Hepatocyte (in vitro differentiated cells): ENCODE measurements at regions not wholly inside any gene's neighbourhood (a gene's known extent, or its start where the extent isn't known, plus 50 kb on each side); places are given as distances from the start of the nearest gene placed in this dataset.

Experiments used
- DNase-seq: peaks from one replicate; pipeline ENCODE4 v3.0.0-alpha.2; 2016; ENCODE audit warnings: low spot score
- H2AFZ ChIP-seq: fragments of 200-600 bp; sonication (generic); 2 replicates; pipeline ENCODE4 v1.6.0; 2016; ENCODE audit warnings: antibody characterized with exemption, mild to moderate bottlenecking
- H3K27ac ChIP-seq: fragments of 200-600 bp; sonication (generic); 2 replicates; pipeline ENCODE4 v1.5.1; 2016; ENCODE audit warnings: mild to moderate bottlenecking
- H3K27me3 ChIP-seq: fragments of 200-600 bp; sonication (generic); 2 replicates; pipeline ENCODE4 v1.6.1; 2016
- H3K36me3 ChIP-seq: fragments of 200-600 bp; sonication (generic); replicated peaks from 2 replicates; pipeline ENCODE4 v1.5.1; 2016; ENCODE audit warnings: low read depth; ENCODE audit not compliant: insufficient read depth
- H3K4me1 ChIP-seq: fragments of 200-600 bp; sonication (generic); 2 replicates; pipeline ENCODE4 v1.5.1; 2016; ENCODE audit warnings: mild to moderate bottlenecking, moderate library complexity; ENCODE audit not compliant: insufficient read depth
- H3K4me2 ChIP-seq: fragments of 200-600 bp; sonication (generic); 2 replicates; pipeline ENCODE4 v1.6.0; 2016
- H3K4me3 ChIP-seq: fragments of 200-600 bp; sonication (generic); 2 replicates; pipeline ENCODE4 v1.5.1; 2016; ENCODE audit warnings: mild to moderate bottlenecking
- H3K79me2 ChIP-seq: fragments of 200-600 bp; sonication (generic); 2 replicates; pipeline ENCODE4 v1.6.0; 2017; ENCODE audit warnings: mild to moderate bottlenecking
- H3K9me2 ChIP-seq: fragments of 200-600 bp; sonication (generic); replicated peaks from 2 replicates; pipeline ENCODE4 v1.6.0; 2017; ENCODE audit warnings: mild to moderate bottlenecking; ENCODE audit not compliant: insufficient read depth
- H3K9me3 ChIP-seq: fragments of 200-600 bp; sonication (generic); 2 replicates; pipeline ENCODE4 v1.5.1; 2016; ENCODE audit warnings: low read depth, mild to moderate bottlenecking
- H4K20me1 ChIP-seq: fragments of 200-600 bp; sonication (generic); 2 replicates; pipeline ENCODE4 v1.6.0; 2016; ENCODE audit warnings: mild to moderate bottlenecking; ENCODE audit not compliant: insufficient read depth, poor library complexity, severe bottlenecking
- EZH2 ChIP-seq: fragments of 200-600 bp; sonication (generic); IDR thresholded peaks from 2 replicates; pipeline ENCODE4 v1.6.1; 2016; ENCODE audit warnings: antibody characterized with exemption, mild to moderate bottlenecking, borderline replicate concordance
- EZH2phosphoT487 ChIP-seq: fragments of 200-600 bp; sonication (generic); IDR thresholded peaks from one replicate; pipeline ENCODE4 v1.6.1; 2018; ENCODE audit warnings: antibody characterized with exemption, mild to moderate bottlenecking, low read depth, moderate library complexity; ENCODE audit not compliant: unreplicated experiment, severe bottlenecking
- WGBS: methylation state at CpG from one replicate; pipeline ENCODE4 v1.1.6; 2016; ENCODE audit warnings: low lambda C conversion rate; ENCODE audit errors: missing lambda C conversion rate; 5-methylcytosine and 5-hydroxymethylcytosine counted together
- TF ChIP-seq, protein P1 (sequence below): fragments of 200-600 bp; sonication (generic); IDR thresholded peaks from 2 replicates; pipeline ENCODE4 v1.5.1; 2016; ENCODE audit warnings: antibody characterized with exemption, mild to moderate bottlenecking; ENCODE audit not compliant: poor library complexity

DNA sequence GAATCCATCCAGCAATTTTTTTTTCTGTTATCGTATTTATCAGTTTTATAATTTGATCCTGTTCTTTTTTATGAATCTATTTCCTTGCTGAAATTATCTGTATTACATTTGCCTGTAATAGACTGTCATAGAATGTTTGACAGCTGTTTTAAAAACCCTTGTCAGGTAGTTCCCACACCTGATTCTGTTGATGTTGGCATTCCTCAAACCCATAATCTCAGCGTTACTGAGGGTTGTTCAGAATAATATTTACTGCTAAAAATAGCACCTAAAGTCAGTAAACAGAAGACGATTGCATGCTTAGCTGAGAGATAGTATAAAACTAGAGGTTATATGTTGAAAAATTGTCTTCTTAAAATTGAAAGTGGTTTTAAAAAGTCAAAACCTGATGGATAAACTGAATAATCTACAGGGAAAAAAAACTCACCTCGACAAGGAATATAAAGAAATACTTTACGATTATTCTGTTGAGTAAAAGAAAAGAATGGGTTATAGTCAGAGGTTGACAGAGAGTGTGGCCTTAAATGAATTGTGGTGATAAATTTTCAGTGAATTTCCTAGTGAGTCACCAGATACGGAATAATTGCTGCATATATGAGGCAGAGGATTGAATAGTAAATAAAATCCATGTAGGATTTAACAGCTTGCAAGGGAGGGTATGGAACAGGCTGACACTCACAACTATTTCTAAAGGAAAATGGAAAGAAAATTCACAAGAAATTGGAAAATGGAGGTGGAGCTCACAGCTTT lies 824.1 kb upstream of the IGFBP3 start:
- no peaks in the 10 kb centered on the region for H3K79me2 ChIP-seq
- DNase-seq = no peak
- H3K36me3 ChIP-seq = no peaks in the 10 kb centered on the region
- 69% methylated on average over 6 of the region's 6 CpGs for WGBS
- no peak overlapping the region for H3K4me3 ChIP-seq
- H3K4me1 ChIP-seq = no peaks in the 10 kb centered on the region
- H3K9me3 ChIP-seq = no peaks in the 10 kb centered on the region
- H2AFZ ChIP-seq = peak overlapping the region; percentile 12
- no peak overlapping the region for H3K27ac ChIP-seq
- no peaks in the 10 kb centered on the region for H4K20me1 ChIP-seq
- no peaks in the 10 kb centered on the region for H3K27me3 ChIP-seq
- TF ChIP-seq EZH2 = no peak
- TF ChIP-seq EZH2phosphoT487 = no peak
- TF ChIP-seq, protein P1, sequence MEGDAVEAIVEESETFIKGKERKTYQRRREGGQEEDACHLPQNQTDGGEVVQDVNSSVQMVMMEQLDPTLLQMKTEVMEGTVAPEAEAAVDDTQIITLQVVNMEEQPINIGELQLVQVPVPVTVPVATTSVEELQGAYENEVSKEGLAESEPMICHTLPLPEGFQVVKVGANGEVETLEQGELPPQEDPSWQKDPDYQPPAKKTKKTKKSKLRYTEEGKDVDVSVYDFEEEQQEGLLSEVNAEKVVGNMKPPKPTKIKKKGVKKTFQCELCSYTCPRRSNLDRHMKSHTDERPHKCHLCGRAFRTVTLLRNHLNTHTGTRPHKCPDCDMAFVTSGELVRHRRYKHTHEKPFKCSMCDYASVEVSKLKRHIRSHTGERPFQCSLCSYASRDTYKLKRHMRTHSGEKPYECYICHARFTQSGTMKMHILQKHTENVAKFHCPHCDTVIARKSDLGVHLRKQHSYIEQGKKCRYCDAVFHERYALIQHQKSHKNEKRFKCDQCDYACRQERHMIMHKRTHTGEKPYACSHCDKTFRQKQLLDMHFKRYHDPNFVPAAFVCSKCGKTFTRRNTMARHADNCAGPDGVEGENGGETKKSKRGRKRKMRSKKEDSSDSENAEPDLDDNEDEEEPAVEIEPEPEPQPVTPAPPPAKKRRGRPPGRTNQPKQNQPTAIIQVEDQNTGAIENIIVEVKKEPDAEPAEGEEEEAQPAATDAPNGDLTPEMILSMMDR = no peak
- no peak overlapping the region for H3K4me2 ChIP-seq
- H3K9me2 ChIP-seq = no peaks in the 10 kb centered on the region

DNA sequence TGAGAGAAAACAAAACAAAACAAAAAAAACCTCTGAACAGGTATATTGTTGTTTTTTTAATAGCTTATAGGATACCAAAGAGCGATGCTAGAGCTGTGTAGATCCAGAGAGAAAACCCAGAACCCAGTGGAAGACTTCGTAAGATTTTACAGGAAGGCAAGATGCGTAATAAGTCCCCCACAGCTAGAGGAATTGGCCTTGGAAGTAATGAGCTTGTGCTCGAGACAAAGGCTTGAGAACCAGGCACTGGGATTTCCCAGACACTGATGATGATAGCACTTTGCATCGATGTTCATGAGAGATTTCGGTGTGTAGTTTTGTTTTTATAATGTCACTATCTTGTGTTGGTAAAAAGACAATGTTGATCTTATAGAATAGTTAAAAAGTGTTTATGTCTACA lies 821.5 kb upstream of the IGFBP3 start:
- no peak overlapping the region for H3K4me2 ChIP-seq
- WGBS = 81% methylated on average over 6 of the region's 6 CpGs
- H4K20me1 ChIP-seq = no peaks in the 10 kb centered on the region
- no peaks in the 10 kb centered on the region for H3K9me2 ChIP-seq
- H3K9me3 ChIP-seq = no peaks in the 10 kb centered on the region
- no peaks in the 10 kb centered on the region for H3K27me3 ChIP-seq
- TF ChIP-seq EZH2 (no peak), EZH2phosphoT487 (no peak)
- TF ChIP-seq, protein P1 = no peak
- no peak overlapping the region for H2AFZ ChIP-seq
- H3K4me1 ChIP-seq = no peaks in the 10 kb centered on the region
- DNase-seq = no peak
- no peaks in the 10 kb centered on the region for H3K79me2 ChIP-seq
- H3K27ac ChIP-seq = no peak overlapping the region
- H3K36me3 ChIP-seq = no peaks in the 10 kb centered on the region
- H3K4me3 ChIP-seq = no peak overlapping the region

DNA sequence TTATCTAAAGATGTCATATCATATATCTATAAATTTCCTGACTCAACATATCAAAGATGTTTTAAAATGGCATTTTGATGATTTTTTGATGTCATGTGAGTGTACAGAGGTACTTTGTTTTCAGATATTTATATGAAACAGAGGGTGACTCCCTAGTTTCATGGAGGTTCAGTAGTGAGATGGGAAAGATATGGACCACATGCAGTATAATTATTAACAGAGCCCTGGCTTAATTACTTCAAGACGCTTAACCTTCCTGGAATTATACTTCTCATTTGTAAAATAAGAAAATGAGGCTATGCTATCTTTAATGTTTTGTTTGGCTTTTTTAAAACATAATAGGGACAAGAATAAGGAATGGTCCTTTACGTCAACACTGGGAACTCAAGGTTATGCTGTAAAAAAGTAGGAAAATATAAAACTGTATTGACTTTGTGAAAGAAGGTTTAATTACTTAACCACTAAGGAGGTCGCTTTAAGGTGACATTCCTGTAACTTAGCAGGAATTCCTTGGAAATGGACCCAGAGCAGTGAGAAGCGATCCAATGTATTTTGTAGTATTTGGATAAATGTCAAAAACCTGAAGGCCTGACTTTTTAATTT lies 821.0 kb upstream of the IGFBP3 start:
- 58% methylated on average over 4 of the region's 4 CpGs for WGBS
- TF ChIP-seq, protein P1 = no peak
- TF ChIP-seq EZH2phosphoT487 (no peak), EZH2 (no peak)

More for the DNA sequence above, 821.0 kb upstream of the IGFBP3 start:
- Histone ChIP-seq H3K4me2 (no peak overlapping the region), H3K27ac (no peak overlapping the region), H3K9me2 (no peaks in the 10 kb centered on the region), H3K36me3 (no peaks in the 10 kb centered on the region), H3K4me3 (no peak overlapping the region), H3K79me2 (no peaks in the 10 kb centered on the region), H3K4me1 (no peaks in the 10 kb centered on the region), H2AFZ (no peak overlapping the region), H3K27me3 (no peaks in the 10 kb centered on the region), H4K20me1 (no peaks in the 10 kb centered on the region), H3K9me3 (no peaks in the 10 kb centered on the region)
- DNase-seq = no peak
